Panc1 (cell line): ENCODE measurements at regions not wholly inside any gene's neighbourhood (a gene's known extent, or its start where the extent isn't known, plus 50 kb on each side); places are given as distances from the start of the nearest gene placed in this dataset.
"Not testable (repeated sequence)": the region's sequence is repeated elsewhere in the genome, so short reads cannot be mapped to it uniquely, and the experiment has no call there.

Source experiments
- ATAC-seq: fragments of 200-7000 bp; cut with Tn5 transposase; 2 replicates; pipeline ENCODE4 v1.9.1; 2020; ENCODE audit warnings: mild to moderate bottlenecking, moderate library complexity
- BruUV-seq: library from RNA; stranded (reverse); fragments of 400-500 nt; replicated peaks from 2 replicates; lab custom pipeline; 2021; lab: Mats Ljungman, UMichigan
- CTCF ChIA-PET: fragments of 300-600 bp; sonication (Branson Sonifier 250); formaldehyde crosslinking; loops from one replicate; lab custom pipeline; 2022; ENCODE audit warnings: antibody characterized with exemption; lab: Charles Lee
- POLR2A ChIA-PET: fragments of 300-600 bp; sonication (Branson Sonifier 250); formaldehyde crosslinking; loops from one replicate; lab custom pipeline; 2022; ENCODE audit warnings: antibody characterized with exemption; lab: Charles Lee
- DNase-seq: peaks from one replicate; pipeline ENCODE4 v3.0.0-alpha.2; 2010; ENCODE audit warnings: low read depth, low spot score
- H3K27ac ChIP-seq: 2 replicates; pipeline ENCODE4 v1.5.1; 2011; ENCODE audit warnings: mild to moderate bottlenecking, low read length, inconsistent platforms
- H3K27me3 ChIP-seq: fragments of 200-500 bp; sonication (Bioruptor generic); 2 replicates; pipeline ENCODE4 v1.6.0; 2014; ENCODE audit warnings: low read length, inconsistent platforms; ENCODE audit not compliant: control insufficient read depth, insufficient read depth
- H3K36me3 ChIP-seq: fragments of 200-500 bp; sonication (Bioruptor generic); 2 replicates; pipeline ENCODE4 v1.5.1; 2014; ENCODE audit warnings: inconsistent platforms, mild to moderate bottlenecking, low read length, moderate library complexity; ENCODE audit not compliant: control insufficient read depth, insufficient read depth
- H3K4me1 ChIP-seq: 2 replicates; pipeline ENCODE4 v1.5.1; 2011; ENCODE audit warnings: inconsistent platforms, mild to moderate bottlenecking, low read length, moderate library complexity; ENCODE audit not compliant: control insufficient read depth, insufficient read depth
- H3K4me3 ChIP-seq, 2 experiments: 2 replicates each; pipeline ENCODE4 v1.5.1; 2011 to 2012; ENCODE audit warnings: low read depth in 2 of 2, low read length in 2 of 2, mild to moderate bottlenecking in 2 of 2, inconsistent platforms in 1 of 2, moderate library complexity in 1 of 2
- H3K9me3 ChIP-seq: fragments of 200-500 bp; sonication (Bioruptor generic); 2 replicates; pipeline ENCODE4 v1.5.1; 2014; ENCODE audit warnings: low read depth, mild to moderate bottlenecking, inconsistent platforms, low read length, moderate library complexity; ENCODE audit not compliant: control insufficient read depth, insufficient read depth
- POLR2AphosphoS5 ChIP-seq: IDR thresholded peaks from 2 replicates; pipeline ENCODE4 v1.6.1; 2012; ENCODE audit warnings: mild to moderate bottlenecking, low read depth, low read length, moderate library complexity
- SIN3A ChIP-seq: IDR thresholded peaks from 2 replicates; pipeline ENCODE4 v1.6.1; 2012; ENCODE audit warnings: low read depth, mild to moderate bottlenecking, low read length, moderate library complexity, borderline replicate concordance; ENCODE audit not compliant: insufficient read depth
- TCF7L2 ChIP-seq: IDR thresholded peaks from 2 replicates; pipeline ENCODE4 v1.6.1; 2011; ENCODE audit warnings: mild to moderate bottlenecking, low read depth, low read length, inconsistent platforms
- in situ Hi-C: cut with HindIII; loops from 2 replicates; pipeline ENCODE4 v1.10.0; 2016; ENCODE audit warnings: low sequenced_read_pairs, low pct_unique_long_range_greater_than_20kb
- intact Hi-C: fragments of 100-400 bp; cut with micrococcal nuclease; formaldehyde crosslinking; loops from one replicate; pipeline ENCODE4 v1.10.0; 2022; ENCODE audit not compliant: unreplicated experiment
- TF ChIP-seq, protein P1 (sequence below): fragments of 450-650 bp; IDR thresholded peaks from 2 replicates; pipeline ENCODE4 v1.5.1; 2017; ENCODE audit warnings: mild to moderate bottlenecking
- TF ChIP-seq, protein P2 (sequence below), 2 experiments: IDR thresholded peaks; 2 replicates each; pipeline ENCODE4 v1.6.1; 2011 to 2012; ENCODE audit warnings: low read depth in 2 of 2, control low read depth in 1 of 2, low read length in 1 of 2, mild to moderate bottlenecking in 1 of 2, moderate library complexity in 1 of 2; ENCODE audit not compliant: insufficient read depth in 1 of 2

DNA sequence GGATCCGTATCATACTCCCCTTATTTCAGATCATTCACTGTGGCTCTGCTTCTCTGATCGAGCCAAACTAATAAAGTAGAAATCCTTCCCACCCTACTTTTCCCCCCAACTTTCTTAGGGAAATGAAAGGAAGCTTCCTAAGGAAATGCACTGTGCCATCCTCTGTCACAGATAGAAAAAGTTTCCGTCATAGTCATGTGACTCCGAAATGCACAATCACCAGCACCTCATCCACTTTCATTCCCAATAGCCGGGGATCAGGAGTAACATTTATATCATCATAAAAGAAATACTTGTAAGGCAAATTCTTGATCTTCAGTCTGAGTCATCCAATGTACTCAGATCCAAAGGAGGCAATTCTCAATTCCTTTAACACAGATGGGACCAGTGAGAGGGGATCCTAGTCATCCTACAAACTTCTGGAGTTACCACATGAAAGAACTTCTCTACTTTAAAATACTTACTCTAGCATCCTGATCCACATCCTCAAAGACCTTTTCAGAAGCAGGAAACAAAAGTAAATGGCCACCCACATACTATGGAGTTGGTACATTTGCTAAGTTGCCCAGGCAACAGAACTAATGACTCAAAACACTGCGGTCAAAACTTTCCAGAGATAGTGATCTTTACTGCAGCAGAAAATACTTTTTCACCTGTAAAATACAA is 97.8 kb upstream of the ZC3H11B start:
- Histone ChIP-seq H3K36me3 (no peaks in the 10 kb centered on the region), H3K27me3 (no peaks in the 10 kb centered on the region), H3K4me3 (no peak overlapping the region), H3K4me1 (no peaks in the 10 kb centered on the region), H3K9me3 (no peaks in the 10 kb centered on the region), H3K27ac (no peak overlapping the region)
- intact Hi-C loops (no loop called here), in situ Hi-C loops (no loop called here)
- BruUV-seq: no TSS peak
- DNase-seq (no peak), ATAC-seq (no peak)
- no peak for TF ChIP-seq TCF7L2
- TF ChIP-seq, protein P1, sequence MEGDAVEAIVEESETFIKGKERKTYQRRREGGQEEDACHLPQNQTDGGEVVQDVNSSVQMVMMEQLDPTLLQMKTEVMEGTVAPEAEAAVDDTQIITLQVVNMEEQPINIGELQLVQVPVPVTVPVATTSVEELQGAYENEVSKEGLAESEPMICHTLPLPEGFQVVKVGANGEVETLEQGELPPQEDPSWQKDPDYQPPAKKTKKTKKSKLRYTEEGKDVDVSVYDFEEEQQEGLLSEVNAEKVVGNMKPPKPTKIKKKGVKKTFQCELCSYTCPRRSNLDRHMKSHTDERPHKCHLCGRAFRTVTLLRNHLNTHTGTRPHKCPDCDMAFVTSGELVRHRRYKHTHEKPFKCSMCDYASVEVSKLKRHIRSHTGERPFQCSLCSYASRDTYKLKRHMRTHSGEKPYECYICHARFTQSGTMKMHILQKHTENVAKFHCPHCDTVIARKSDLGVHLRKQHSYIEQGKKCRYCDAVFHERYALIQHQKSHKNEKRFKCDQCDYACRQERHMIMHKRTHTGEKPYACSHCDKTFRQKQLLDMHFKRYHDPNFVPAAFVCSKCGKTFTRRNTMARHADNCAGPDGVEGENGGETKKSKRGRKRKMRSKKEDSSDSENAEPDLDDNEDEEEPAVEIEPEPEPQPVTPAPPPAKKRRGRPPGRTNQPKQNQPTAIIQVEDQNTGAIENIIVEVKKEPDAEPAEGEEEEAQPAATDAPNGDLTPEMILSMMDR: no peak
- TF ChIP-seq, protein P2, sequence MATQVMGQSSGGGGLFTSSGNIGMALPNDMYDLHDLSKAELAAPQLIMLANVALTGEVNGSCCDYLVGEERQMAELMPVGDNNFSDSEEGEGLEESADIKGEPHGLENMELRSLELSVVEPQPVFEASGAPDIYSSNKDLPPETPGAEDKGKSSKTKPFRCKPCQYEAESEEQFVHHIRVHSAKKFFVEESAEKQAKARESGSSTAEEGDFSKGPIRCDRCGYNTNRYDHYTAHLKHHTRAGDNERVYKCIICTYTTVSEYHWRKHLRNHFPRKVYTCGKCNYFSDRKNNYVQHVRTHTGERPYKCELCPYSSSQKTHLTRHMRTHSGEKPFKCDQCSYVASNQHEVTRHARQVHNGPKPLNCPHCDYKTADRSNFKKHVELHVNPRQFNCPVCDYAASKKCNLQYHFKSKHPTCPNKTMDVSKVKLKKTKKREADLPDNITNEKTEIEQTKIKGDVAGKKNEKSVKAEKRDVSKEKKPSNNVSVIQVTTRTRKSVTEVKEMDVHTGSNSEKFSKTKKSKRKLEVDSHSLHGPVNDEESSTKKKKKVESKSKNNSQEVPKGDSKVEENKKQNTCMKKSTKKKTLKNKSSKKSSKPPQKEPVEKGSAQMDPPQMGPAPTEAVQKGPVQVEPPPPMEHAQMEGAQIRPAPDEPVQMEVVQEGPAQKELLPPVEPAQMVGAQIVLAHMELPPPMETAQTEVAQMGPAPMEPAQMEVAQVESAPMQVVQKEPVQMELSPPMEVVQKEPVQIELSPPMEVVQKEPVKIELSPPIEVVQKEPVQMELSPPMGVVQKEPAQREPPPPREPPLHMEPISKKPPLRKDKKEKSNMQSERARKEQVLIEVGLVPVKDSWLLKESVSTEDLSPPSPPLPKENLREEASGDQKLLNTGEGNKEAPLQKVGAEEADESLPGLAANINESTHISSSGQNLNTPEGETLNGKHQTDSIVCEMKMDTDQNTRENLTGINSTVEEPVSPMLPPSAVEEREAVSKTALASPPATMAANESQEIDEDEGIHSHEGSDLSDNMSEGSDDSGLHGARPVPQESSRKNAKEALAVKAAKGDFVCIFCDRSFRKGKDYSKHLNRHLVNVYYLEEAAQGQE (IDR thresholded peaks at IDR 0.05; ENCODE audit: insufficient read depth in 1 of 2, low read depth in 2 of 2, low read length in 1 of 2): no peak
- TF ChIP-seq POLR2AphosphoS5: no peak
- no peak for TF ChIP-seq SIN3A
- ChIA-PET POLR2A (no interaction called here), CTCF (no interaction called here)

GRCh38 chr1:219708919-219709543 is 96.1 kb upstream of the ZC3H11B start:
- intact Hi-C loops (no loop called here), in situ Hi-C loops (no loop called here)
- Histone ChIP-seq H3K4me3 (no peak overlapping the region), H3K9me3 (no peaks in the 10 kb centered on the region), H3K36me3 (no peaks in the 10 kb centered on the region), H3K27me3 (no peaks in the 10 kb centered on the region), H3K4me1 (no peaks in the 10 kb centered on the region), H3K27ac (no peak overlapping the region)
- no peak for DNase-seq
- ChIA-PET POLR2A (no interaction called here), CTCF (no interaction called here)
- BruUV-seq: no TSS peak
- no peak for ATAC-seq
- no peak for TF ChIP-seq SIN3A
- TF ChIP-seq, protein P1: no peak
- TF ChIP-seq, protein P2 (IDR thresholded peaks at IDR 0.05; ENCODE audit: insufficient read depth in 1 of 2, low read depth in 2 of 2, low read length in 1 of 2): no peak
- no peak for TF ChIP-seq POLR2AphosphoS5
- no peak for TF ChIP-seq TCF7L2

DNA sequence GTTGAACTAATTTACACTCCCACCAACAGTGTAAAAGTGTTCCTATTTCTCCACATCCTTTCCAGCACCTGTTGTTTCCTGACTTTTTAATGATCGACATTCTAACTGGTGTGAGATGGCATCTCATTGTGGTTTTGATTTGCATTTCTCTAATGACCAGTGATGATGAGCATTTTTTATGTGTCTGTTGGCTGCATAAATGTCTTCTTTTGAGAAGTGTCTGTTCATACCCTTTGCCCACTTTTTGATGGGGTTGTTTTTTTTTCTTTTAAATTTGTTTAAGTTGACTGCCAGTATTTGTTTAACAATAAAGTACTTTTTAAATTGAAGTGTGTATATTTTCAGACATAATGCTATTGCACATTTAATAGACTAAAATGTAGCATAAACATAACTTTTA is 95.0 kb upstream of the ZC3H11B start:
- H3K36me3 ChIP-seq, H3K27me3 ChIP-seq, H3K4me1 ChIP-seq, POLR2A ChIA-PET, intact Hi-C loops, H3K4me3 ChIP-seq, DNase-seq, H3K27ac ChIP-seq, H3K9me3 ChIP-seq, CTCF ChIA-PET, BruUV-seq, in situ Hi-C loops, ATAC-seq: not testable (repeated sequence)
